ENCODE measurements at regions not wholly inside any gene's neighbourhood (a gene's known extent, or its start where the extent isn't known, plus 50 kb on each side); places are given as distances from the start of the nearest gene placed in this dataset.

GRCh38 chr10:29034592-29034991, 254.3 kb upstream of the LYZL1 start:
- TF ChIP-seq CTCF (conservative IDR thresholded peaks at IDR 0.05; ENCODE audit: low read depth in 2 of 2), result no peak
- no peak for TF ChIP-seq REST (IDR thresholded peaks at IDR 0.05; ENCODE audit: unreplicated experiment)
- no peak for TF ChIP-seq CREB1 (CRISPR knock-in tag; IDR thresholded peaks at IDR 0.05; ENCODE audit: low read depth)
- TF ChIP-seq EZH2 (IDR thresholded peaks at IDR 0.05; ENCODE audit: low read depth, unreplicated experiment), result no peak
- TF ChIP-seq POLR2AphosphoS5 (IDR thresholded peaks at IDR 0.05; ENCODE audit: low read depth), result no peak
- no peak for TF ChIP-seq EZH2phosphoT487 (IDR thresholded peaks at IDR 0.05; ENCODE audit: unreplicated experiment)
- no peak for TF ChIP-seq JUNB (IDR thresholded peaks at IDR 0.05; ENCODE audit: unreplicated experiment)

All from GM23338 (cell line).